ENCODE measurements at regions not wholly inside any gene's neighbourhood (a gene's known extent, or its start where the extent isn't known, plus 50 kb on each side); places are given as distances from the start of the nearest gene placed in this dataset.

GRCh38 chr14:21993837-21994236, 320.2 kb upstream of the OR4E1 start (continued):
- TF ChIP-seq PRDM15 (CRISPR knock-in tag; IDR thresholded peaks at IDR 0.05): no peak
- TF ChIP-seq E2F8 (IDR thresholded peaks at IDR 0.05; ENCODE audit: low read depth, partially characterized antibody): no peak
- no peak for TF ChIP-seq ATF2 (IDR thresholded peaks at IDR 0.05; ENCODE audit: low read length)
- TF ChIP-seq NR2F1 (conservative IDR thresholded peaks at IDR 0.05): no peak

- DNase-seq (ENCODE audit: low read depth, low spot score) (no peak), ATAC-seq (no peak), FAIRE-seq (no peak)
- intact Hi-C loops (cut with micrococcal nuclease; ENCODE audit: unreplicated experiment) (no loop called here), in situ Hi-C loops (cut with MboI) (no loop called here)
- ChIA-PET RAD21 (ENCODE audit: unreplicated experiment) (interaction anchor here (1.5 kb wide), 1 partner anchor 15 kb away, joined by 5 read pairs; no protein-coding TSS in a partner anchor), POLR2A (no interaction called here), CTCF (interaction anchor here (0.6 to 2.8 kb wide), 5 partner anchors 9 to 339 kb away, joined by 3 to 25 read pairs (median 3); no protein-coding TSS in a partner anchor), SMC1A (ENCODE audit: uncharacterized antibody, unreplicated experiment) (no interaction called here)
- Histone ChIP-seq H4K20me1 (ENCODE audit: control insufficient read depth, insufficient read depth) (no peaks in the 10 kb centered on the region), H3K27ac (ENCODE audit: control insufficient read depth, insufficient read depth) (no peak overlapping the region), H3K4me2 (ENCODE audit: control insufficient read depth, insufficient read depth) (no peak overlapping the region), H3K9ac (ENCODE audit: control insufficient read depth, insufficient read depth, low read length) (no peak overlapping the region), H3K4me3 (no peak overlapping the region), H3K79me2 (ENCODE audit: control insufficient read depth, insufficient read depth, low read length) (no peaks in the 10 kb centered on the region), H3K4me1 (ENCODE audit: control insufficient read depth, insufficient read depth, low read length) (no peaks in the 10 kb centered on the region), H2AFZ (ENCODE audit: control insufficient read depth, low read depth, low read length) (no peak overlapping the region), H3K36me3 (ENCODE audit: control insufficient read depth in 2 of 2, insufficient read depth in 2 of 2, low read length in 1 of 2) (no peaks in the 10 kb centered on the region), H3K9me3 (replicated peaks; ENCODE audit: control insufficient read depth, insufficient read depth, low read length) (no peaks in the 10 kb centered on the region), H3K27me3 (replicated peaks in 1 of 2; ENCODE audit: control insufficient read depth in 2 of 2, insufficient read depth in 2 of 2, low read length in 1 of 2) (no peaks in the 10 kb centered on the region)
- no TSS peak for BruUV-seq (replicated peaks)
- WGBS (ENCODE audit: insufficient coverage, insufficient replicate concordance, low lambda C conversion rate, missing lambda C conversion rate): 32% methylated on average over 5 of the region's 5 CpGs
- TF ChIP-seq IKZF2 (IDR thresholded peaks at IDR 0.05): no peak
- TF ChIP-seq RUNX3 (IDR thresholded peaks at IDR 0.05; ENCODE audit: low read length): no peak
- no peak for TF ChIP-seq RB1 (IDR thresholded peaks at IDR 0.05; ENCODE audit: borderline replicate concordance)
- no peak for TF ChIP-seq SUZ12 (IDR thresholded peaks at IDR 0.05; ENCODE audit: unreplicated experiment)
- no peak for TF ChIP-seq HDAC6 (IDR thresholded peaks at IDR 0.05; ENCODE audit: unreplicated experiment)
- no peak for TF ChIP-seq SMARCA5 (IDR thresholded peaks at IDR 0.05)
- no peak for TF ChIP-seq ATF2 (IDR thresholded peaks at IDR 0.05; ENCODE audit: low read length)
These were observed 319.5 kb upstream of the OR4E1 start for GRCh38 chr14:21993070-21993469.
